Neuron (in vitro differentiated cells): ENCODE measurements at regions not wholly inside any gene's neighbourhood (a gene's known extent, or its start where the extent isn't known, plus 50 kb on each side); places are given as distances from the start of the nearest gene placed in this dataset.
"Not testable (repeated sequence)": the region's sequence is repeated elsewhere in the genome, so short reads cannot be mapped to it uniquely, and the experiment has no call there.

Experiments used
- H2AFZ ChIP-seq: one replicate; pipeline ENCODE4 v1.6.1; 2013; ENCODE audit warnings: low read depth, mild to moderate bottlenecking, inconsistent platforms, low read length, moderate library complexity
- H3K27me3 ChIP-seq: one replicate; pipeline ENCODE4 v1.6.1; 2013; ENCODE audit warnings: low read length; ENCODE audit not compliant: insufficient read depth
- H3K36me3 ChIP-seq: one replicate; pipeline ENCODE4 v1.6.1; 2013; ENCODE audit warnings: low read length; ENCODE audit not compliant: insufficient read depth
- H3K4me1 ChIP-seq: one replicate; pipeline ENCODE4 v1.6.1; 2013; ENCODE audit warnings: low read length; ENCODE audit not compliant: insufficient read depth
- H3K4me3 ChIP-seq: 2 replicates; pipeline ENCODE4 v1.5.1; 2013; ENCODE audit warnings: mild to moderate bottlenecking, low read length, moderate library complexity
- H3K9me3 ChIP-seq: one replicate; pipeline ENCODE4 v1.6.1; 2013; ENCODE audit warnings: low read length

GRCh38 chr15:77905301-77905920 lies 172.1 kb downstream of the TBC1D2B start:
- no peaks in the 10 kb centered on the region for H3K9me3 ChIP-seq
- H3K4me1 ChIP-seq = no peaks in the 10 kb centered on the region
- no peaks in the 10 kb centered on the region for H3K36me3 ChIP-seq
- no peak overlapping the region for H2AFZ ChIP-seq
- no peak overlapping the region for H3K4me3 ChIP-seq
- peaks cover 10% of the 10 kb centered on the region for H3K27me3 ChIP-seq

GRCh38 chr15:77904901-77905300 lies 172.6 kb downstream of the TBC1D2B start:
- no peak overlapping the region for H3K4me3 ChIP-seq
- no peaks in the 10 kb centered on the region for H3K9me3 ChIP-seq
- no peaks in the 10 kb centered on the region for H3K4me1 ChIP-seq
- H3K27me3 ChIP-seq = peaks cover 10% of the 10 kb centered on the region
- H2AFZ ChIP-seq = no peak overlapping the region
- no peaks in the 10 kb centered on the region for H3K36me3 ChIP-seq

GRCh38 chr15:77904436-77904821 lies 173.1 kb downstream of the TBC1D2B start:
- Histone ChIP-seq H3K36me3 (no peaks in the 10 kb centered on the region), H3K27me3 (peaks cover 10% of the 10 kb centered on the region), H3K4me1 (no peaks in the 10 kb centered on the region), H3K9me3 (no peaks in the 10 kb centered on the region), H2AFZ (no peak overlapping the region), H3K4me3 (no peak overlapping the region)

GRCh38 chr15:77903761-77904435 lies 173.6 kb downstream of the TBC1D2B start:
- not testable (repeated sequence) for H3K4me3 ChIP-seq, H3K27me3 ChIP-seq, H3K4me1 ChIP-seq, H2AFZ ChIP-seq, H3K9me3 ChIP-seq, H3K36me3 ChIP-seq

- not testable (repeated sequence) for H3K36me3 ChIP-seq, H2AFZ ChIP-seq, H3K9me3 ChIP-seq, H3K4me3 ChIP-seq, H3K27me3 ChIP-seq, H3K4me1 ChIP-seq
Observed at GRCh38 chr15:77902921-77903760, 174.4 kb downstream of the TBC1D2B start.

- H3K36me3 ChIP-seq = no peaks in the 10 kb centered on the region
- no peak overlapping the region for H2AFZ ChIP-seq
- H3K4me3 ChIP-seq = no peak overlapping the region
- peaks cover 5% of the 10 kb centered on the region for H3K27me3 ChIP-seq
- no peaks in the 10 kb centered on the region for H3K4me1 ChIP-seq
- H3K9me3 ChIP-seq = no peaks in the 10 kb centered on the region
Observed at GRCh38 chr15:77901921-77902750, 175.4 kb downstream of the TBC1D2B start.

GRCh38 chr15:77901251-77901881 lies 176.1 kb downstream of the TBC1D2B start:
- H3K4me1 ChIP-seq = no peaks in the 10 kb centered on the region
- H3K4me3 ChIP-seq = no peak overlapping the region
- H3K36me3 ChIP-seq = no peaks in the 10 kb centered on the region
- peaks cover 5% of the 10 kb centered on the region for H3K27me3 ChIP-seq
- H2AFZ ChIP-seq = no peak overlapping the region
- no peaks in the 10 kb centered on the region for H3K9me3 ChIP-seq

GRCh38 chr15:77900331-77900963 lies 177.1 kb downstream of the TBC1D2B start:
- H3K36me3 ChIP-seq = not testable (repeated sequence)

GRCh38 chr15:77899776-77900175 lies 177.7 kb downstream of the TBC1D2B start:
- not testable (repeated sequence) for H3K9me3 ChIP-seq, H2AFZ ChIP-seq, H3K27me3 ChIP-seq, H3K36me3 ChIP-seq, H3K4me3 ChIP-seq, H3K4me1 ChIP-seq

More at GRCh38 chr15:77900331-77900963, 177.1 kb downstream of the TBC1D2B start:
- H3K9me3 ChIP-seq, H2AFZ ChIP-seq, H3K4me3 ChIP-seq, H3K27me3 ChIP-seq, H3K4me1 ChIP-seq: not testable (repeated sequence)

GRCh38 chr15:77898811-77899730 lies 178.4 kb downstream of the TBC1D2B start:
- Histone ChIP-seq H3K36me3 (no peaks in the 10 kb centered on the region), H2AFZ (no peak overlapping the region), H3K4me1 (no peaks in the 10 kb centered on the region), H3K4me3 (no peak overlapping the region), H3K9me3 (no peaks in the 10 kb centered on the region), H3K27me3 (no peaks in the 10 kb centered on the region)

GRCh38 chr15:77897896-77898406 lies 179.6 kb downstream of the TBC1D2B start:
- Histone ChIP-seq H3K36me3 (no peaks in the 10 kb centered on the region), H3K4me1 (no peaks in the 10 kb centered on the region), H3K9me3 (no peaks in the 10 kb centered on the region), H3K4me3 (no peak overlapping the region), H3K27me3 (no peaks in the 10 kb centered on the region), H2AFZ (no peak overlapping the region)
